Endothelial cell of hepatic sinusoid (primary cell): ENCODE measurements at regions not wholly inside any gene's neighbourhood (a gene's known extent, or its start where the extent isn't known, plus 50 kb on each side); places are given as distances from the start of the nearest gene placed in this dataset.

Experiments used
- in situ Hi-C: cut with HindIII; loops from 2 replicates; pipeline ENCODE4 v1.10.0; 2017; ENCODE audit warnings: low sequenced_read_pairs

- in situ Hi-C loops = no loop called here
Observed at GRCh38 chr13:47139519-47139918, 242.7 kb upstream of the HTR2A start.

- in situ Hi-C loops = no loop called here
Observed at GRCh38 chr13:47136504-47136941, 239.7 kb upstream of the HTR2A start.

- in situ Hi-C loops = no loop called here
Observed at GRCh38 chr13:47135800-47136503, 239.1 kb upstream of the HTR2A start.

DNA sequence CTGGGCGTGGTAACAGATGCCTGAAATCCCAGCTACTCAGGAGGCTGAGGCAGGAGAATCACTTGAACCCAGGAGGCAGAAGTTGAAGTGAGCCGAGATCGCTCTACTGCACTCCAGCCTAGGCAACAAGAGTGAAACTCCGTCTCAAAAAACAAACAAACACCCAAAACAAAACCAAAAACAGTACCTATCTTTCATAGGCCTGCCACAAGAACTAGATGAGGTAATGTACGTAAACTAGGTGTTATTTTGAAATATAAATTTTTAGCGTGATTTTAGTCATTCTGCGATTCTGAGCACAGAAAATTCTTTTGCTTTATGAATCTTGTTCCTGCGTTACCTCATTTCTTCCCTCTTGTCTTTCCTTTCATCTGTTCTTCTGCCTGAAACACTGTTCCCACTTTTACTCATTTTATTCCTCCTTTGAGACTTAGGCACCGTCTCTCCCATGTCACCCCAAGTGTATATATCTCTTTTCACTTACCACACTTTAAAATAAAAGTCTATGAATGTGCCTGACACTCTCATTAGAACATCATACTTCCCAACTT is 238.2 kb upstream of the HTR2A start:
- in situ Hi-C loops = no loop called here

GRCh38 chr13:47133011-47133445 is 236.2 kb upstream of the HTR2A start:
- in situ Hi-C loops = no loop called here

GRCh38 chr13:47129461-47129860 is 232.6 kb upstream of the HTR2A start:
- in situ Hi-C loops = no loop called here

DNA sequence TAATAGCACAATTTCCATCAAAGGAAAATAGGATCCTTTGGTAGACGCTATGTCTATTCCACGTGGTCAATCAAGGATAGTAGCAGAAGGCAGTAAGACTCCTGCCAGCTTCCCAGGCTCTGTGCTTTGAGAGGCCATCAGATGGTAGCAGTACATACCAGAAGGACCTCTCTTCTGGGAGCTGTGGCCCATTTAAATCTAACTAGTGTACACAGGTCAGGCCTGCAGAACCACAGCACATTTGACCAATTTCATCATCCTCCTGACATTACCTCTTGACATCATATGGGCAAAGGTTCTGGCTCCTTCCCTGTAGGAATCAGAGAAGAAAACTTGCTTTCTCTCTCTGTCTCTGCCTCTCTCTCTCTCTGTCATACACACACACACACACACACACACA is 229.6 kb upstream of the HTR2A start:
- in situ Hi-C loops = no loop called here

DNA sequence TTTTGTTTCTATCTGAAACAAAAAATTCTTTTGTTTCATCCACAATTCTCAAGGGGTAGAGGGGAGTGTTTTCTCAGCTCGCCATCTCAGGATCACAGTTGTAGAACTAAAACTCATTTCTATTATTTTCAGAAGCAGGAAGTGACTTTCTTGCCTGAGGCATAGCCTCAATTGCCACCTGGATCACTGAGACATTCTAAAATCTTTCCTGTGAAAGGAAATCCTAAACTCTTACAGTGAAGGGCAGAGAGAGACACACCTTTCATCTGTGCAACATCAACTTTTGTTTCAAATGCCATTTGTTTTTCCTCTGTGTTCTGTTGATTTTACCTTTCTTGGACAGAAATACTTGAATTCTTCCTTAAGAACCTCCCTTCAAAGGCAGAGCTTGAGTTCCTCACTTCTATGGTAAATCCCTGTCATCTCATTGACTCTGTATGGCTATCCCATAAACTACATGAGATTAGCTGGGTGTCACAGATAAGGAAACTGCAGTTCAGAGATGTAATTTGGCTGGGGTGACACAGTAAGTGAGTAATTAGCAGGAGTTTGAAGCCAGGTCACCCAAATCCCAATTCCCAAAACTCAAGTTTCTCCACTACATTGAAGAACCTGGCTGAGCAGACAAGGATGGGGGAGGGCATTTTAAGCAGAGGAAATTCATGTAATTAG is 224.4 kb upstream of the HTR2A start:
- in situ Hi-C loops = no loop called here

GRCh38 chr13:47120282-47120681 is 223.4 kb upstream of the HTR2A start:
- in situ Hi-C loops = no loop called here

DNA sequence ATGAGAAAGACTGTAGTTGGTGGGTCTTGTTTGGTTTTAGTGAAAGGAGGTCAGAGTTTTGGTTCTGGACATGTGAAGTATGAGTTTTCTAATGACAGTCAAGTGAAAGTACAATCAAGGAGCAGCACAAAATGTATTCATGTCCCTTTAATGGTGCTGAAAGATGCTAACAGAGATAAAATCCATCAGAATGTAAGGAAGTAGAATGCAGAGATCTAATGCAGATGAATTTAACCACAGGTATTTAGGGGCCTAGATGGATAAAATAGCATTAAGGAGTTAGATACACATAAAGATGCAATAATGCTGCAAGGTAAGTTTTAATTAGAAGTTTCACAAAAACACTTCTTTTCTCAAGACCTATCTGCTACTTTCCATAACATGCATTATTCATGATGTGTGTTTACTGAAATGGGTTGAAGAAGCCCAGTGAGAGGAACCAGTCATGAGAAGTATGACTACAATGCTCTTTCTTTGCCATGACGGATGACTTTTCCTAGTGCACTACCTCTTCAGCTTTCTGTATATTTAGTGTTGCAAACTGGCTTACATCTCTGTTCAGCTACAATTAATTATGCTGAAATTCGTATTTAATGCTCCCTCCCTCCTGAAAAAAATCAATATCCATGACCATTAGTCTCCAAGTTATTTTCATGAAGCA is 222.9 kb upstream of the HTR2A start:
- in situ Hi-C loops = no loop called here

DNA sequence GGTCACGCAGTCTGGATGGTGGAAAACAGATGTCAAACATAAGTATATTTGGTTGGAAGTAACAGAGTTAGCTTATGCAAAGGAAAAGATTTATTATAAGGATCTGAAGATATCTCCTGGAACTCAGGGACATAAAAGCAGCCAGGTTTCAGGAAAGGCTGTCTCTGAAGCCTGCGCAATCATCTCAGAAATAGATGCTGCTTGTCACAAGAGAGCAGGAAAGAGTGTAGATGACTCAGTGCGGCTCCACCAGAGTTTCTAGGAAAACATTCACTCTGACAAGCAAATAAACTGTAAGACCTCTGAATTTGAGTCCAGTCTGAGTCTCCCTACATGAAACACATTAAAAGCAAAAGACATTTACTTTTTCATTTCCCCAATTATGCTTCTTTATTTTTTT is 220.4 kb upstream of the HTR2A start:
- in situ Hi-C loops = no loop called here

GRCh38 chr13:47114030-47114429 is 217.2 kb upstream of the HTR2A start:
- in situ Hi-C loops = no loop called here

DNA sequence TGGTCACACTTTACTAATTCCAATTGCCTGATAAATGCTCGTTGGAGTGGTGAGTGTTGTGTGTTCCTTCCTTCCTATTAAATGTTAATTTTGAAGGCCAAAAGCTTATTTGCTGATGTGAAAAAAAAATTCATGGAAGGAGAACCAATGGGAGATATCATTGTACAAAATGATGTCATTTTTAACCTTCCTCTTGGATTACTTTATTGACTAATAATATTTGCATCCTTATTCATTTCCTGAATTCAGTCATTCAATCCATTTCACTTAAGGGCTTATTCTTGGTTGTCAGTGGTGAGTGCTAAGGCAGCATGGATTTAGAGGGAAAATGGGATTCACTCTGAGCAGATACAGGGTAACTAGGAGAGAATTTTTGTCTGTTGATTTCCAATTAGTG is 216.0 kb upstream of the HTR2A start:
- in situ Hi-C loops = no loop called here

GRCh38 chr13:47112205-47112902 is 215.5 kb upstream of the HTR2A start:
- in situ Hi-C loops = no loop called here

DNA sequence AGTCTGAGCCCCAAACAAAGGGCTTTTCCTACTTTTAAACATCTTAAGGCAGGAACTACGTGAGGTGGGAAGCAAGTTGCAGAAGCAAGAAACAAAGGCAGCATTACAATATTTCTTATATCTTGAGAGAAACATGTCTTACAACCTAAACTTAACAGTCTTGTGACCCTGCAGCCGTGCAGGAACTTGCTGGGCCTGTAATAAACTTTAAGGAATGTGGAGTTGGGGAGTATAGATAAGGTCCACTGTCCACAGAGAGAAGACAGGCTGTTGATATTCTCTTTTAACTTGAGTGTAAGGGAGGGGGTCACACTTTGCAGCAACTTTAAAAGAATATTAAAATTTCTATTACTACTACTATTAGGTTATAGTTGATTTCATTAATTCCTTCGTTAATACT is 214.6 kb upstream of the HTR2A start:
- in situ Hi-C loops = no loop called here

GRCh38 chr13:47110833-47111240 is 214.0 kb upstream of the HTR2A start:
- in situ Hi-C loops = no loop called here

DNA sequence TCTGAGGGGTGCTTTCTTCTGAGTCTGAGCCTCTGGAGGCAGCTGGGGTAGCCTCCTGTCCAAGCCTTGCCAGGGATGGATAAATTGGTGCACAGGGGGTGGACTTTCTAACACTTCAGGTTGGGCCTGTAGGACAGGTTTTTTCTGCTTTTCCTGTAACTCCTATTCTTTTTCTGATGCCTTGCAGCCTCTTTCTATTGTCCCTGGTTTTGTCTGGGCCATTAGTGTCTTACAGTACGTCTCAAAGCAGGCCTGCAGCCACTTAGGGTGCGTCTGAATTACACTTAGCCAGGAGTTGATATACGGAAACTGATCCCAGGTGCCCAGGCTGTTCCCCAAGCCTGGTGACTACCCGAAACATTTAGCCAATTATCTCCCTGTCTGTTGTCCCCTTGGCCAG is 213.3 kb upstream of the HTR2A start:
- in situ Hi-C loops = no loop called here

DNA sequence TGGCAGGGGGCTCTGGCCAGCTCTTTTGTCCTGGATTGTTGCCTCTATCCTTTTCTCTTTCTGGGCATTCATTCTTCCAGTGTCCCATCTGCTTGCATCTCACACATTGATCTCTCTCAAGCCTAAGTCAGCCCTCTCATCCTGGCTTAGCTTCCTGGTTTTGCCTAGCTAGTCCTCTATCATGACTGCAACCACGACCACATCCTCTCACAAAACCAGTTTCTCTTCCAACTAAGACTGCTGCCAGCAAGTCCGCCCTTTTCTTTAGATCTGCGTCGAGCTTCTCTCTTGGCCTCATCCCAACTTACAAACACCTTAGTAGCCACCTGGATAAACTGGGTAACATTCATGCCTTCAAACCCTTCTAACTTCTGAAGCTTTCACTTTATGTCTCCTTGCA is 212.2 kb upstream of the HTR2A start:
- in situ Hi-C loops = no loop called here

GRCh38 chr13:47100214-47100853 is 203.5 kb upstream of the HTR2A start:
- in situ Hi-C loops = no loop called here

GRCh38 chr13:47094734-47095434 is 198.0 kb upstream of the HTR2A start:
- in situ Hi-C loops = no loop called here
